Mucosa of descending colon (tissue), 3 donors: ENCODE measurements at regions not wholly inside any gene's neighbourhood (a gene's known extent, or its start where the extent isn't known, plus 50 kb on each side); places are given as distances from the start of the nearest gene placed in this dataset.

Experiments used
- ATAC-seq: fragments of 200-7000 bp; cut with Tn5 transposase; one replicate; pipeline ENCODE4 v1.9.1; 2020; ENCODE audit warnings: mild to moderate bottlenecking, moderate library complexity
- DNase-seq, 3 donors: peaks; one replicate each; pipeline ENCODE4 v3.0.0-alpha.2; 2020
- H3K36me3 ChIP-seq: fragments of 200-600 bp; one replicate; pipeline ENCODE4 v1.8.0; 2021; ENCODE audit warnings: low read depth, mild to moderate bottlenecking
- H3K4me1 ChIP-seq: fragments of 200-600 bp; one replicate; pipeline ENCODE4 v1.8.0; 2021; ENCODE audit warnings: low read depth, mild to moderate bottlenecking
- H3K4me3 ChIP-seq: fragments of 200-600 bp; one replicate; pipeline ENCODE4 v1.8.0; 2021; ENCODE audit warnings: mild to moderate bottlenecking
- H3K9me3 ChIP-seq: fragments of 200-600 bp; one replicate; pipeline ENCODE4 v1.8.0; 2021; ENCODE audit warnings: mild to moderate bottlenecking
- intact Hi-C, 2 donors: fragments of 100-400 bp; cut with DNase I in 1 of 2; cut with micrococcal nuclease in 1 of 2; formaldehyde crosslinking; loops; one replicate each; pipeline versions ENCODE4 v1.11.0 to v1.11.1; 2022; cut with DNase I, micrococcal nuclease
- TF ChIP-seq, protein P1 (sequence below): fragments of 200-600 bp; IDR thresholded peaks from one replicate; pipeline ENCODE4 v1.8.0; 2022; ENCODE audit warnings: antibody characterized with exemption, mild to moderate bottlenecking
- donor health status: DM: no; HTN: no; CAD: no; lungs with moderate emphysema.
- donor health status: DM: no; HTN: no; CAD: no.
- donor health status: DM: no; HTN: yes; CAD: no.

DNA sequence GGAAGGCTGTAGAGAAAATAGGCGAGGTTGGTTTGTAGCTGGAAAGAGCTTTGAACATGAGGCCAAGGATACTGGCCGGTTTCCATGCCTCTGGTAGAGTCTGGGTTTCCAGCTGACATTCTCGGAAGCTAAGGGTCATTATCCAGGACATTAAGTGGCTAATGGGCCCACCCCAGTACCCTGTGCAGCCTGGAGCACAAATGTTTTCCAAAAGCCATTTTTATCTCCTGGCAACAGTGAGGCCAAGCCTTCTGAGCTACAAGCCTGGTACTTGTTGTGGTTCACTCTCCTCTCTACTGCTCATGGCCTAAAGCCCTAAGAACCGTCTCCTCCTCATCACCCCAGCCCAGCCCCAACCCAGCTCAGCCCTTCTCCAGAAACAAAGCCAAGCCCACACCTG, 122.9 kb downstream of the DMRTA2 start:
- H3K9me3 ChIP-seq = no peaks in the 10 kb centered on the region
- DNase-seq = no peak
- no peaks in the 10 kb centered on the region for H3K36me3 ChIP-seq
- H3K4me1 ChIP-seq = no peaks in the 10 kb centered on the region
- ATAC-seq = no peak
- no peak overlapping the region for H3K4me3 ChIP-seq
- intact Hi-C loops = no loop called here
- TF ChIP-seq, protein P1, sequence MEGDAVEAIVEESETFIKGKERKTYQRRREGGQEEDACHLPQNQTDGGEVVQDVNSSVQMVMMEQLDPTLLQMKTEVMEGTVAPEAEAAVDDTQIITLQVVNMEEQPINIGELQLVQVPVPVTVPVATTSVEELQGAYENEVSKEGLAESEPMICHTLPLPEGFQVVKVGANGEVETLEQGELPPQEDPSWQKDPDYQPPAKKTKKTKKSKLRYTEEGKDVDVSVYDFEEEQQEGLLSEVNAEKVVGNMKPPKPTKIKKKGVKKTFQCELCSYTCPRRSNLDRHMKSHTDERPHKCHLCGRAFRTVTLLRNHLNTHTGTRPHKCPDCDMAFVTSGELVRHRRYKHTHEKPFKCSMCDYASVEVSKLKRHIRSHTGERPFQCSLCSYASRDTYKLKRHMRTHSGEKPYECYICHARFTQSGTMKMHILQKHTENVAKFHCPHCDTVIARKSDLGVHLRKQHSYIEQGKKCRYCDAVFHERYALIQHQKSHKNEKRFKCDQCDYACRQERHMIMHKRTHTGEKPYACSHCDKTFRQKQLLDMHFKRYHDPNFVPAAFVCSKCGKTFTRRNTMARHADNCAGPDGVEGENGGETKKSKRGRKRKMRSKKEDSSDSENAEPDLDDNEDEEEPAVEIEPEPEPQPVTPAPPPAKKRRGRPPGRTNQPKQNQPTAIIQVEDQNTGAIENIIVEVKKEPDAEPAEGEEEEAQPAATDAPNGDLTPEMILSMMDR = no peak

DNA sequence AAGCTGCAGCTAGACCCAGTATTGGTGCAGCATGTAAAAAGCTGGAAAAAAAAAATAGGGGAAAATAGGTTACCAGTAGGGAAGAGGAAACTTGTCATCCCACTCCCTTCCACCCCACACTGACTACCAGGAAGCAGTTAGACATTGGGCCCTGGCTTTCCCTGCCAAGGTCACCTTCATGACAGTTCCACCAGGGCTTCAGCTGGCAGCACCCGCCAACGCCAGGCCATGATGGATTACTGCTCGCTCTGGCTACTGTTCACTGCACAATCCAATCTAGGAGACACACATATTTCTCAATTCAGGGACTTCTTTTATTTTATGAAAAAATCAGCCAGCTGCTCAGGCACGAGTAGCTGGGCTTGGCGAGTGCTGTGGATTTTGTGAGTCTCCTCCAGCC, 127.7 kb downstream of the DMRTA2 start:
- Histone ChIP-seq H3K9me3 (no peaks in the 10 kb centered on the region), H3K36me3 (no peaks in the 10 kb centered on the region), H3K4me3 (no peak overlapping the region), H3K4me1 (no peaks in the 10 kb centered on the region)
- DNase-seq = no peak
- ATAC-seq = no peak
- TF ChIP-seq, protein P1 = no peak
- intact Hi-C loops = no loop called here

DNA sequence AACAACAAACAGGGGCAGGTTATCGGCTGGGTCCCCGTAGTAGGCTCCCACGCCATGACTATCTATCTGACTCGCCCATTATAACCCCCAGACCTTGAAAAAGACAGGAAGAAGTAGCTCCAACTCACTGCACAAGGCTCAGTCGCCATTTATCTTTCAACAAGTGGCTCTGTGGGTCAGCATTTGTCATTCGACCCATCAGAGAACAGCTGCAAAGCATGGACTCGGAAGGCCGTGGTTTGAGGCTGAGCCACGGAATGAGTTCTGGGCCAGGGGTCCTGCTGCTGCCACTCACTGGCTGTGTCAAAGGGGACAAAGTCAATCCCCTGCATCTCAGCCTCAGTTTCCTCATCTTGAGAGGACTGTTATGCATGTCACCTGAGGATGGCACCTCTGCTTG, 131.0 kb downstream of the DMRTA2 start:
- intact Hi-C loops = no loop called here
- ATAC-seq = no peak
- no peaks in the 10 kb centered on the region for H3K4me1 ChIP-seq
- DNase-seq = no peak
- no peak overlapping the region for H3K4me3 ChIP-seq
- H3K9me3 ChIP-seq = no peaks in the 10 kb centered on the region
- TF ChIP-seq, protein P1 = no peak
- H3K36me3 ChIP-seq = no peaks in the 10 kb centered on the region

DNA sequence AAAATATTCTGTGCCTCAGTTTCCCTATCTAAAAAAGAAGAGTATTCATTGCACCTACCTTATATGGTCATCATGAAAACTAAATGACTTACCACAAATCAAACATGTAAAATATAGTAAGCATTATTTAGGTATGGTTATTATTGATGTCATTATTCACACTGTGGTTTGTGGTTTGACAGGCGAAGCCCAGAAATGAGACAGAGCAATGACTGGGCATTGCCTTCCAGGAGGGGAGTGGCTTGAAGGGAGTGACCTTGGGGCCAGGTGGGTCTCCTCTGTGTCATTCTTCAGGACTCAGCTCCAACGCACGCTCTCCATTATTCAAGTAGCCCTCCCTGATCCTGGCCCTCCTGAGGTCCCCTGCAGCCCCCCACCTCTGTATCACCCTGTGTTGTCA, 133.7 kb downstream of the DMRTA2 start:
- no peaks in the 10 kb centered on the region for H3K9me3 ChIP-seq
- ATAC-seq (no peak), DNase-seq (no peak)
- intact Hi-C loops = no loop called here
- no peaks in the 10 kb centered on the region for H3K4me1 ChIP-seq
- no peaks in the 10 kb centered on the region for H3K36me3 ChIP-seq
- TF ChIP-seq, protein P1 = no peak
- no peak overlapping the region for H3K4me3 ChIP-seq

DNA sequence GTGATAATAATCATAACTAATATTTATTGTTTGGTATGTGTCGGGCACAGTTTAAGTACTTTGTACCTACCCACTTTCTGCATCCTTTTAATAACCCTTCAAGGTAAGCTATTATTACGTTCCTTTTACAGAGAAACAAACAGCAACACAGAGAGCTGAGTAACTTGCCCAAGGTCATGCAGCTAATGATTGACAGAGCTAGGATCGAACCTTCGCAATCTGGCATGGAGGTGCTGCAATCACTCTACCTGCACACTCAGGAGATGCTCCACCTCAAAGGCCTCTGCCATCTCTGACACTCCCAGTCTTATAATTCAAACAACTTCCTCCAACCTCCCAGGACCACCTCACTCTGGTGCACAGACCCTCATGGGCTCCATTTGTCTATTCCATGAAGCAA, 137.2 kb downstream of the DMRTA2 start:
- H3K4me3 ChIP-seq = no peak overlapping the region
- no peak for DNase-seq
- TF ChIP-seq, protein P1 = no peak
- no peaks in the 10 kb centered on the region for H3K9me3 ChIP-seq
- no peaks in the 10 kb centered on the region for H3K36me3 ChIP-seq
- no peaks in the 10 kb centered on the region for H3K4me1 ChIP-seq
- ATAC-seq = no peak
- intact Hi-C loops = no loop called here

DNA sequence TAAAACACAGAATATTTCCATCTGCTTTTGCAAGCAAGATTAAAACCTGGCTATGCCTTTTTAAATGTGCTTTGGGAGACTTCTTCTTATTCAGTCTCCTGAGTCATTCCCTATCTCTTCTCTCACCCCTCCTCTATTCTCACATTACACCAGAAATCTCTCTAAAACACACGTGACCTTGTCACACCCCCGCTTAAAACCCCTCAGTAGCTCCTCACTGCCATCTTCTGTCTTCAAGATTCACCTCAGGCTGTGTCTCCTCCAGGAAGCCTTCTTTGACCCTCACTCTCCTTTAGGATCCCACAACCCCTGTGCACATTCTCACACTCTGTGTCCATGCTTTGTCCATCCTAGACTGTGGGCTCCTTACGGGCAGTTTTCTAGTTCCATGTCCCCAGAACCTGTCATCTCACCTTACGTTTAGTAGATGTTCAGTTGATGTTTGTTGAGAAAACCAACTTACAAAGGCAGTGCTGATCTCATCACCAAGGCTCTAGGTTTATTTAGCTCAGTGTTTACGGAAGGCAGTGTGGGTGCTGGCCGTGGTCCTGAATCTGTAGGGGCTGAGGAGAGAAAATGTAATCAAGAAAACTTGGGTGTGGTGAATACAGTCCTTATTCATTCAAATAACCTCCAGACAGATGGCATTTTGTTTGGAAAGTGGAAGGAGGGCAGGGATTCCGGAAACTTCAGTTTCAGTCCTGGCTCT, 143.5 kb downstream of the DMRTA2 start:
- intact Hi-C loops = no loop called here
- Histone ChIP-seq H3K9me3 (no peaks in the 10 kb centered on the region), H3K4me1 (no peaks in the 10 kb centered on the region), H3K4me3 (no peak overlapping the region), H3K36me3 (no peaks in the 10 kb centered on the region)
- ATAC-seq = no peak
- TF ChIP-seq, protein P1 = no peak
- DNase-seq = peak in 2 of 3 donors; percentile 36 to 42
